WTC11 (cell line): ENCODE measurements at regions not wholly inside any gene's neighbourhood (a gene's known extent, or its start where the extent isn't known, plus 50 kb on each side); places are given as distances from the start of the nearest gene placed in this dataset.

Experiments
- ATAC-seq: fragments of 200-7000 bp; cut with Tn5 transposase; 2 replicates; pipeline ENCODE4 v1.10.0; 2021; ENCODE audit warnings: mild to moderate bottlenecking, moderate library complexity
- CTCF ChIA-PET: fragments of 300-600 bp; sonication (Branson Sonifier 250); formaldehyde crosslinking; loops from one replicate; lab custom pipeline; 2021; ENCODE audit warnings: antibody characterized with exemption; lab: Charles Lee
- POLR2A ChIA-PET: fragments of 350-600 bp; sonication (Branson Sonifier 250); formaldehyde crosslinking; loops from one replicate; lab custom pipeline; 2021; ENCODE audit warnings: antibody characterized with exemption; lab: Charles Lee
- DNase-seq: peaks from one replicate; pipeline ENCODE4 v3.0.0; 2021; ENCODE audit warnings: low spot score
- H3K27ac Mint-ChIP-seq: 2 replicates; pipeline ENCODE4 v1.8.0; 2021; ENCODE audit warnings: mixed read lengths
- H3K27me3 Mint-ChIP-seq: 2 replicates; pipeline ENCODE4 v1.8.0; 2021; ENCODE audit warnings: low read depth, mild to moderate bottlenecking, moderate library complexity, mixed read lengths
- H3K36me3 Mint-ChIP-seq: 2 replicates; pipeline ENCODE4 v1.8.0; 2021; ENCODE audit warnings: mixed read lengths
- H3K4me1 Mint-ChIP-seq: 2 replicates; pipeline ENCODE4 v1.8.0; 2022; ENCODE audit warnings: mixed read lengths
- H3K4me3 Mint-ChIP-seq: 2 replicates; pipeline ENCODE4 v1.8.0; 2021; ENCODE audit warnings: mild to moderate bottlenecking, moderate library complexity, mixed read lengths
- H3K9me3 Mint-ChIP-seq: 2 replicates; pipeline ENCODE4 v1.8.0; 2021; ENCODE audit warnings: mixed read lengths
- ATF2 ChIP-seq: sonication (generic); formaldehyde crosslinking; IDR thresholded peaks from 2 replicates; pipeline ENCODE4 v1.8.1; 2022; ENCODE audit warnings: low read depth, missing genetic modification reagents, borderline replicate concordance
- CREM ChIP-seq: sonication (generic); formaldehyde crosslinking; IDR thresholded peaks from 2 replicates; pipeline ENCODE4 v1.8.1; 2022; ENCODE audit warnings: mild to moderate bottlenecking, missing genetic modification reagents, moderate library complexity
- ELF4 ChIP-seq: sonication (generic); formaldehyde crosslinking; IDR thresholded peaks from 2 replicates; pipeline ENCODE4 v1.8.1; 2022; ENCODE audit warnings: low read depth, mild to moderate bottlenecking, moderate library complexity, missing genetic modification reagents
- FOXK1 ChIP-seq: sonication (generic); formaldehyde crosslinking; IDR thresholded peaks from 2 replicates; pipeline ENCODE4 v1.8.0; 2022; ENCODE audit warnings: mild to moderate bottlenecking, moderate library complexity, missing genetic modification reagents
- GTF2I ChIP-seq: fragments of 250-450 bp; sonication (Bioruptor Pico); conservative IDR thresholded peaks from 2 replicates; pipeline ENCODE4 v1.4.0; 2021; ENCODE audit warnings: mild to moderate bottlenecking
- JAZF1 ChIP-seq: fragments of 250-450 bp; sonication (Bioruptor Pico); IDR thresholded peaks from 2 replicates; pipeline ENCODE4 v1.9.0; 2021; ENCODE audit warnings: moderate library complexity, mild to moderate bottlenecking, inconsistent platforms
- MAX ChIP-seq: sonication (generic); formaldehyde crosslinking; IDR thresholded peaks from 2 replicates; pipeline ENCODE4 v1.8.0; 2022; ENCODE audit warnings: mild to moderate bottlenecking, missing genetic modification reagents
- NFYB ChIP-seq: sonication (generic); formaldehyde crosslinking; conservative IDR thresholded peaks from 2 replicates; pipeline ENCODE4 v1.8.0; 2022; ENCODE audit warnings: low read depth, missing genetic modification reagents
- SMAD4 ChIP-seq: sonication (generic); formaldehyde crosslinking; IDR thresholded peaks from 2 replicates; pipeline ENCODE4 v1.8.0; 2022; ENCODE audit warnings: mild to moderate bottlenecking, missing genetic modification reagents
- SOX15 ChIP-seq: fragments of 250-450 bp; sonication (Bioruptor Pico); IDR thresholded peaks from 2 replicates; pipeline ENCODE4 v1.9.0; 2021; ENCODE audit warnings: mild to moderate bottlenecking
- USF2 ChIP-seq: sonication (generic); formaldehyde crosslinking; IDR thresholded peaks from 2 replicates; pipeline ENCODE4 v1.8.1; 2023; ENCODE audit warnings: mild to moderate bottlenecking, missing genetic modification reagents, moderate library complexity
- ZNF138 ChIP-seq: sonication (generic); formaldehyde crosslinking; conservative IDR thresholded peaks from 2 replicates; pipeline ENCODE4 v1.8.1; 2022; ENCODE audit warnings: mild to moderate bottlenecking, moderate library complexity, missing genetic modification reagents
- ZNF317 ChIP-seq: sonication (generic); formaldehyde crosslinking; IDR thresholded peaks from 2 replicates; pipeline ENCODE4 v1.8.1; 2023; ENCODE audit warnings: low read depth, mild to moderate bottlenecking, moderate library complexity, missing genetic modification reagents, borderline replicate concordance
- ZNF416 ChIP-seq: fragments of 250-450 bp; sonication (Bioruptor Pico); IDR thresholded peaks from 2 replicates; pipeline ENCODE4 v1.9.0; 2021; ENCODE audit warnings: mild to moderate bottlenecking, inconsistent platforms
- TF ChIP-seq, protein P1 (sequence below): fragments of 250-450 bp; sonication (Bioruptor Pico); IDR thresholded peaks from 2 replicates; pipeline ENCODE4 v1.9.0; 2021; ENCODE audit warnings: moderate library complexity, mild to moderate bottlenecking, inconsistent platforms, borderline replicate concordance
- TF ChIP-seq, protein P2 (sequence below): fragments of 250-450 bp; sonication (Bioruptor Pico); IDR thresholded peaks from 2 replicates; pipeline ENCODE4 v1.9.0; 2021; ENCODE audit warnings: mild to moderate bottlenecking
- TF ChIP-seq, protein P3 (sequence below): sonication (generic); formaldehyde crosslinking; IDR thresholded peaks from 2 replicates; pipeline ENCODE4 v1.8.1; 2022; ENCODE audit warnings: low read depth, mild to moderate bottlenecking, moderate library complexity, missing genetic modification reagents, borderline replicate concordance
- TF ChIP-seq, protein P4 (sequence below): fragments of 200-600 bp; IDR thresholded peaks from 2 replicates; pipeline ENCODE4 v1.8.0; 2022; ENCODE audit warnings: antibody characterized with exemption

DNA sequence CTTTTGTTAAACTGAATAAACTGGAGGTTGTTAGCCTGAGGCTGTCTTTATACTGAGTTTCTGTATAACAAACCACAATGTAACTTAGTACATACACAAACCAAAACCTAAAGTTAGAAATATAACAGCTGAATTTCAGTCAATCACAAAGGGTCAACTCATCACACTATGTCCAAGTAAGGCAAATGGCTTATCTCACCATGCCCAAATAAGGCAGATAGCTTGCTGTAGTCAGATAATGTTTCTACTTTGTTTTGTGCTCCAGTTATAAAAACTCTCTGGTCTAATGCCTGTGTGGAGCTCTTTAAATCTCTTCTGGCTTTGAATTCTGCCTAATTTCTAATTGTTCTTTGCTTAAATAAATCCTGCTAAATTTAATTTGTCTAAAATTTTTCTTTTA is 1323.4 kb upstream of the ATXN8OS start:
- 0 out of 2 replicates have a peak, but pooled peaks cover 8% of the 10 kb centered on the region for H3K9me3 Mint-ChIP-seq
- TF ChIP-seq USF2 (CRISPR knock-in tag) (no peak), MAX (CRISPR knock-in tag) (no peak), ZNF138 (CRISPR knock-in tag) (no peak), GTF2I (no peak), CREM (CRISPR knock-in tag) (no peak)
- TF ChIP-seq, protein P1, sequence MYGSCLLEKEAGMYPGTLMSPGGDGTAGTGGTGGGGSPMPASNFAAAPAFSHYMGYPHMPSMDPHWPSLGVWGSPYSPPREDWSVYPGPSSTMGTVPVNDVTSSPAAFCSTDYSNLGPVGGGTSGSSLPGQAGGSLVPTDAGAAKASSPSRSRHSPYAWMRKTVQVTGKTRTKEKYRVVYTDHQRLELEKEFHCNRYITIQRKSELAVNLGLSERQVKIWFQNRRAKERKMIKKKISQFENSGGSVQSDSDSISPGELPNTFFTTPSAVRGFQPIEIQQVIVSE (CRISPR knock-in tag) = no peak
- TF ChIP-seq, protein P2, sequence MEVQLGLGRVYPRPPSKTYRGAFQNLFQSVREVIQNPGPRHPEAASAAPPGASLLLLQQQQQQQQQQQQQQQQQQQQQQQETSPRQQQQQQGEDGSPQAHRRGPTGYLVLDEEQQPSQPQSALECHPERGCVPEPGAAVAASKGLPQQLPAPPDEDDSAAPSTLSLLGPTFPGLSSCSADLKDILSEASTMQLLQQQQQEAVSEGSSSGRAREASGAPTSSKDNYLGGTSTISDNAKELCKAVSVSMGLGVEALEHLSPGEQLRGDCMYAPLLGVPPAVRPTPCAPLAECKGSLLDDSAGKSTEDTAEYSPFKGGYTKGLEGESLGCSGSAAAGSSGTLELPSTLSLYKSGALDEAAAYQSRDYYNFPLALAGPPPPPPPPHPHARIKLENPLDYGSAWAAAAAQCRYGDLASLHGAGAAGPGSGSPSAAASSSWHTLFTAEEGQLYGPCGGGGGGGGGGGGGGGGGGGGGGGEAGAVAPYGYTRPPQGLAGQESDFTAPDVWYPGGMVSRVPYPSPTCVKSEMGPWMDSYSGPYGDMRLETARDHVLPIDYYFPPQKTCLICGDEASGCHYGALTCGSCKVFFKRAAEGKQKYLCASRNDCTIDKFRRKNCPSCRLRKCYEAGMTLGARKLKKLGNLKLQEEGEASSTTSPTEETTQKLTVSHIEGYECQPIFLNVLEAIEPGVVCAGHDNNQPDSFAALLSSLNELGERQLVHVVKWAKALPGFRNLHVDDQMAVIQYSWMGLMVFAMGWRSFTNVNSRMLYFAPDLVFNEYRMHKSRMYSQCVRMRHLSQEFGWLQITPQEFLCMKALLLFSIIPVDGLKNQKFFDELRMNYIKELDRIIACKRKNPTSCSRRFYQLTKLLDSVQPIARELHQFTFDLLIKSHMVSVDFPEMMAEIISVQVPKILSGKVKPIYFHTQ (CRISPR knock-in tag) = no peak
- TF ChIP-seq, protein P3, sequence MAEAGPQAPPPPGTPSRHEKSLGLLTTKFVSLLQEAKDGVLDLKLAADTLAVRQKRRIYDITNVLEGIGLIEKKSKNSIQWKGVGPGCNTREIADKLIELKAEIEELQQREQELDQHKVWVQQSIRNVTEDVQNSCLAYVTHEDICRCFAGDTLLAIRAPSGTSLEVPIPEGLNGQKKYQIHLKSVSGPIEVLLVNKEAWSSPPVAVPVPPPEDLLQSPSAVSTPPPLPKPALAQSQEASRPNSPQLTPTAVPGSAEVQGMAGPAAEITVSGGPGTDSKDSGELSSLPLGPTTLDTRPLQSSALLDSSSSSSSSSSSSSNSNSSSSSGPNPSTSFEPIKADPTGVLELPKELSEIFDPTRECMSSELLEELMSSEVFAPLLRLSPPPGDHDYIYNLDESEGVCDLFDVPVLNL (CRISPR knock-in tag) = no peak
- no peak overlapping the region for H3K4me3 Mint-ChIP-seq
- POLR2A ChIA-PET = no interaction called here
- no peak overlapping the region for H3K27ac Mint-ChIP-seq
- ATAC-seq (no peak), DNase-seq (no peak)
- H3K4me1 Mint-ChIP-seq = no peaks in the 10 kb centered on the region
- H3K36me3 Mint-ChIP-seq = no peaks in the 10 kb centered on the region
- H3K27me3 Mint-ChIP-seq = no peaks in the 10 kb centered on the region
- CTCF ChIA-PET = no interaction called here

GRCh38 chr13:68759617-68760016 is 1348.0 kb upstream of the ATXN8OS start:
- Mint-ChIP-seq H3K4me1 (no peaks in the 10 kb centered on the region), H3K27ac (no peak overlapping the region), H3K27me3 (no peaks in the 10 kb centered on the region), H3K36me3 (no peaks in the 10 kb centered on the region), H3K4me3 (no peak overlapping the region), H3K9me3 (0 out of 2 replicates have a peak, but pooled peaks cover 4% of the 10 kb centered on the region)
- POLR2A ChIA-PET = no interaction called here
- ATAC-seq (peak; percentile 52), DNase-seq (no peak)
- CTCF ChIA-PET = no interaction called here
- TF ChIP-seq SMAD4 (CRISPR knock-in tag) = no peak
- no peak for TF ChIP-seq ATF2
- TF ChIP-seq, protein P4, sequence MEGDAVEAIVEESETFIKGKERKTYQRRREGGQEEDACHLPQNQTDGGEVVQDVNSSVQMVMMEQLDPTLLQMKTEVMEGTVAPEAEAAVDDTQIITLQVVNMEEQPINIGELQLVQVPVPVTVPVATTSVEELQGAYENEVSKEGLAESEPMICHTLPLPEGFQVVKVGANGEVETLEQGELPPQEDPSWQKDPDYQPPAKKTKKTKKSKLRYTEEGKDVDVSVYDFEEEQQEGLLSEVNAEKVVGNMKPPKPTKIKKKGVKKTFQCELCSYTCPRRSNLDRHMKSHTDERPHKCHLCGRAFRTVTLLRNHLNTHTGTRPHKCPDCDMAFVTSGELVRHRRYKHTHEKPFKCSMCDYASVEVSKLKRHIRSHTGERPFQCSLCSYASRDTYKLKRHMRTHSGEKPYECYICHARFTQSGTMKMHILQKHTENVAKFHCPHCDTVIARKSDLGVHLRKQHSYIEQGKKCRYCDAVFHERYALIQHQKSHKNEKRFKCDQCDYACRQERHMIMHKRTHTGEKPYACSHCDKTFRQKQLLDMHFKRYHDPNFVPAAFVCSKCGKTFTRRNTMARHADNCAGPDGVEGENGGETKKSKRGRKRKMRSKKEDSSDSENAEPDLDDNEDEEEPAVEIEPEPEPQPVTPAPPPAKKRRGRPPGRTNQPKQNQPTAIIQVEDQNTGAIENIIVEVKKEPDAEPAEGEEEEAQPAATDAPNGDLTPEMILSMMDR = no peak
- no peak for TF ChIP-seq ZNF416 (CRISPR knock-in tag)
- TF ChIP-seq JAZF1 (CRISPR knock-in tag) = no peak
- no peak for TF ChIP-seq FOXK1
- TF ChIP-seq ZNF317 = no peak
- no peak for TF ChIP-seq SOX15
- TF ChIP-seq ELF4 (CRISPR knock-in tag) = no peak
- no peak for TF ChIP-seq NFYB
